ENCODE measurements at regions not wholly inside any gene's neighbourhood (a gene's known extent, or its start where the extent isn't known, plus 50 kb on each side); places are given as distances from the start of the nearest gene placed in this dataset.

DNA sequence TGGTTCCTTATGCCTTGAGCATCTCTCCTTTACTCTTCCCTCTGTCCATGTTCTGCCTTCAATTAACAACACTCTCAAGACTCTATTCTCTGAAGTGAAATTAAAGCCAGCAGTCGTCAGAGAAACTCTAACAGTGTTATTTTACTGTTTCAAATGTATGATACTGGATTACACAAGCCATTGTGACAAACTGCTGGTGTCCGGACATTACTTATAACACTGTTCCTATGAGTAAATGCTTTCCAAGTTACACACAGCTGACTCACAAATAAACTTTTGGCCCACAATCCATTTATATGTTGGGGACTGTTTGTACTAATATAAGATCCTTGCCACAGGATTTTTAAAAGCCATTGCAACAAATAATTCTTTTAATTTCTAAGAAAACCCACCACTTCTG is 63.2 kb upstream of the GHR start:
- DNase-seq (ENCODE audit: low spot score): no peak

DNA sequence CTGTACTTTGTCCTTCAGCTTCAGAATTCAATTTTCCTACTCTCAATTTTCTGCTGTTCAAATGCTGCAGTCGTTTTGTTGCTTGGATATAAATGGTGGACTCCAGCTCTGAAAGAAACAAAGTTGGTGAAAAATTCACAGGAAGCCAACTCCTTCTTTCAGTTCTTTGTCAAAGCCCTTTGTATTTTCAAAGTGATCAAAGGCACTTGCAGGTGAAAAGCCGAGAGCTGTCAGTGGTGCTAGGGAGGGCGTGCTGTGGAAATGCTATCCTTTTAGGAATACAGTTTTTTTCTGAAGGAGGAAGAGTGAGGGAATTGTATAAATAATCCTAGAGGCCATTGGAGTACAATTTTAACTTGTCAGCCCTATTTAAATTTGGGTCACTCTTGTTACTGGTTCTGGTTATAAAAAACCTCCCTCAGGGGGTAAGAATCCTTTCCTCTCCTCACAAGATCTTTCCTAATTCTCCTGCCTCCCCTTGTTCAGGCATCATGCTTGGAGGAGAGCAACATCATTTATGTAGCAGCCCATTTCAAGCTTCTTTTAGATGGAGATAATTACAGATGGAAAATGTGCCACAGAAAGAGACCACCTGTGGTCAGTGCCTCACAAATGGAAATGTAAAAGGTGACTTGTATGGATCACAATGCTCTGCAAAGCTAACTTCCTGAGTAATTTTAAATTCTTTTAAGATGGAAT is 62.5 kb upstream of the GHR start:
- no peak for DNase-seq (ENCODE audit: low spot score)

DNA sequence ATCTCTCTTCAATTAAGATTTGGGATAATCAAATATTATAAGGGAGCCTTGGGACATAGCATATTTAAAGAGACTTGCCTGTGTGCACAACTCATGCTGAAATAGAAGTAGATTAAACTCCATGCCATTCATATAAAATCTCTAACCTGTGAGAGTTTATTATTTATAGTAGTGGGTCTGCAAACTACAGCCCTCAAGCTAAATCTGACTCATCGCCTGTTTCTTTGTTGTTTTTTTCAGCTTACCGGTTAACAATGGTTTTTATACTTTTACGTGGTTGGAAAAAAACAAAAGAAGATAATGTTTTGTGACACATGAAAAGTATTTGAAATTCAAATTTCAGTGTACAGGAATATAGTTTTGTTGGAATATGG is 61.9 kb upstream of the GHR start:
- DNase-seq (ENCODE audit: low spot score): no peak

DNA sequence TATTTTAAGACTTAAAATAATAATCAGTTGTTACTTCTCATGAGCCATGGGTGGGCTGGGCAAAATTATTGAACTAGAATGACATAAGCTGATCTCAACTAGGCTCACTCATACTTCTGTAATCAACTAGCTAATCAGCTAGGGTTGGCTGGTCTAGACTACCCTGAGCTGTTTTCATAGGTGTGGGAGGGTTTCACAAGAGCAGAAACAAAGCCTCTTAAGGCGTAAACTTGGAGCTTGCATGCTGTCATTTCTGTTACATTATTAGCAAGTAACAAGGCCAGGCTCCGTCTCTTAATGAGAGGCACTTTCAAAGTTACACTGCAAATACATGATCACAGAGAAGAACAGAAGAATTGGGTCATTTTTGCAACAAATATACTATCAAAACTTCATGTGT is 57.2 kb upstream of the GHR start:
- no peak for DNase-seq (ENCODE audit: low spot score)
